ENCODE measurements at regions not wholly inside any gene's neighbourhood (a gene's known extent, or its start where the extent isn't known, plus 50 kb on each side); places are given as distances from the start of the nearest gene placed in this dataset.

- TF ChIP-seq TCF7L2 (IDR thresholded peaks at IDR 0.05; ENCODE audit: low read depth, low read length) (no peak), TP53 (CRISPR knock-in tag; conservative IDR thresholded peaks at IDR 0.05) (no peak), JUNB (CRISPR knock-in tag; IDR thresholded peaks at IDR 0.05; ENCODE audit: borderline replicate concordance) (no peak), ZNF549 (CRISPR knock-in tag; IDR thresholded peaks at IDR 0.05) (no peak), HNF1B (CRISPR knock-in tag; IDR thresholded peaks at IDR 0.05) (0 out of 2 replicates have a peak, but pooled peaks have one; percentile 39), ZNF430 (CRISPR knock-in tag; IDR thresholded peaks at IDR 0.05) (no peak), ZBTB14 (CRISPR knock-in tag; IDR thresholded peaks at IDR 0.05) (no peak), BCL3 (CRISPR knock-in tag; IDR thresholded peaks at IDR 0.05) (0 out of 2 replicates have a peak, but pooled peaks have one; percentile 61), HOMEZ (CRISPR knock-in tag; IDR thresholded peaks at IDR 0.05; ENCODE audit: low read depth) (no peak; the same call in 1 of the 2 replicates), TCF7 (IDR thresholded peaks at IDR 0.05; ENCODE audit: low read depth) (no peak), MTERF4 (CRISPR knock-in tag; IDR thresholded peaks at IDR 0.05) (peak; percentile 90; the same call in 1 of the 2 replicates), ARID4A (CRISPR knock-in tag; IDR thresholded peaks at IDR 0.05; ENCODE audit: borderline replicate concordance) (no peak), ZNF562 (CRISPR knock-in tag; IDR thresholded peaks at IDR 0.05; ENCODE audit: borderline replicate concordance) (no peak), ZBTB7B (CRISPR knock-in tag; IDR thresholded peaks at IDR 0.05) (no peak), PHF20 (CRISPR knock-in tag; IDR thresholded peaks at IDR 0.05) (no peak), ZNF510 (CRISPR knock-in tag; IDR thresholded peaks at IDR 0.05; ENCODE audit: low read depth) (no peak), ZNF101 (CRISPR knock-in tag; IDR thresholded peaks at IDR 0.05; ENCODE audit: borderline replicate concordance, low read depth) (no peak), HOXA9 (CRISPR knock-in tag; IDR thresholded peaks at IDR 0.05; ENCODE audit: borderline replicate concordance) (no peak)
These were observed 93.9 kb upstream of the EGLN3 start (continued) for GRCh38 chr14:34044666-34045306.

All from HepG2 (cell line).